Testis (tissue), 2 donors: ENCODE measurements at regions not wholly inside any gene's neighbourhood (a gene's known extent, or its start where the extent isn't known, plus 50 kb on each side); places are given as distances from the start of the nearest gene placed in this dataset.

Source experiments
- POLR2A ChIP-seq: fragments of 450-650 bp; IDR thresholded peaks from one replicate; pipeline ENCODE4 v1.6.1; 2017; ENCODE audit warnings: antibody characterized with exemption, mild to moderate bottlenecking, moderate library complexity
- TF ChIP-seq, protein P1 (sequence below), 3 experiments: fragments of 450-650 bp in 2 of 3; fragments of 200-600 bp in 1 of 3; sonication (generic) in 1 of 3; IDR thresholded peaks; one replicate each; pipeline ENCODE4 v1.5.1; 2016 to 2019; ENCODE audit warnings: antibody characterized with exemption in 3 of 3, mild to moderate bottlenecking in 2 of 3, moderate library complexity in 1 of 3

- TF ChIP-seq, protein P1, sequence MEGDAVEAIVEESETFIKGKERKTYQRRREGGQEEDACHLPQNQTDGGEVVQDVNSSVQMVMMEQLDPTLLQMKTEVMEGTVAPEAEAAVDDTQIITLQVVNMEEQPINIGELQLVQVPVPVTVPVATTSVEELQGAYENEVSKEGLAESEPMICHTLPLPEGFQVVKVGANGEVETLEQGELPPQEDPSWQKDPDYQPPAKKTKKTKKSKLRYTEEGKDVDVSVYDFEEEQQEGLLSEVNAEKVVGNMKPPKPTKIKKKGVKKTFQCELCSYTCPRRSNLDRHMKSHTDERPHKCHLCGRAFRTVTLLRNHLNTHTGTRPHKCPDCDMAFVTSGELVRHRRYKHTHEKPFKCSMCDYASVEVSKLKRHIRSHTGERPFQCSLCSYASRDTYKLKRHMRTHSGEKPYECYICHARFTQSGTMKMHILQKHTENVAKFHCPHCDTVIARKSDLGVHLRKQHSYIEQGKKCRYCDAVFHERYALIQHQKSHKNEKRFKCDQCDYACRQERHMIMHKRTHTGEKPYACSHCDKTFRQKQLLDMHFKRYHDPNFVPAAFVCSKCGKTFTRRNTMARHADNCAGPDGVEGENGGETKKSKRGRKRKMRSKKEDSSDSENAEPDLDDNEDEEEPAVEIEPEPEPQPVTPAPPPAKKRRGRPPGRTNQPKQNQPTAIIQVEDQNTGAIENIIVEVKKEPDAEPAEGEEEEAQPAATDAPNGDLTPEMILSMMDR (IDR thresholded peaks at IDR 0.05), result no peak
- TF ChIP-seq POLR2A, result no peak
Observed at GRCh38 chr18:64949885-64950284, 800.9 kb upstream of the CDH7 start.
